Stimulated activated memory B cell treated with anti-CD40 and anti-IgM and Interleukin-4, amounts not matched to agents 10 μg/mL and 1 μg/mL and 100 μg/mL, for 72 hours (primary cell): ENCODE measurements at regions not wholly inside any gene's neighbourhood (a gene's known extent, or its start where the extent isn't known, plus 50 kb on each side); places are given as distances from the start of the nearest gene placed in this dataset.

Experiments
- ATAC-seq: fragments of 150-1000 bp; cut with Tn5 transposase; 2 replicates; pipeline ENCODE4 v1.10.0; 2021
- H3K27ac Mint-ChIP-seq: one replicate; pipeline ENCODE4 v1.8.0; 2022; ENCODE audit warnings: mild to moderate bottlenecking, mixed read lengths
- H3K27me3 Mint-ChIP-seq: one replicate; pipeline ENCODE4 v1.8.0; 2022; ENCODE audit warnings: mixed read lengths
- H3K36me3 Mint-ChIP-seq: one replicate; pipeline ENCODE4 v1.8.0; 2022; ENCODE audit warnings: mixed read lengths
- H3K4me1 Mint-ChIP-seq: one replicate; pipeline ENCODE4 v1.8.0; 2022; ENCODE audit warnings: mixed read lengths
- H3K4me3 Mint-ChIP-seq: one replicate; pipeline ENCODE4 v1.8.0; 2022; ENCODE audit warnings: mild to moderate bottlenecking, moderate library complexity, mixed read lengths
- H3K9me3 Mint-ChIP-seq: one replicate; pipeline ENCODE4 v1.8.0; 2022; ENCODE audit warnings: mixed read lengths

DNA sequence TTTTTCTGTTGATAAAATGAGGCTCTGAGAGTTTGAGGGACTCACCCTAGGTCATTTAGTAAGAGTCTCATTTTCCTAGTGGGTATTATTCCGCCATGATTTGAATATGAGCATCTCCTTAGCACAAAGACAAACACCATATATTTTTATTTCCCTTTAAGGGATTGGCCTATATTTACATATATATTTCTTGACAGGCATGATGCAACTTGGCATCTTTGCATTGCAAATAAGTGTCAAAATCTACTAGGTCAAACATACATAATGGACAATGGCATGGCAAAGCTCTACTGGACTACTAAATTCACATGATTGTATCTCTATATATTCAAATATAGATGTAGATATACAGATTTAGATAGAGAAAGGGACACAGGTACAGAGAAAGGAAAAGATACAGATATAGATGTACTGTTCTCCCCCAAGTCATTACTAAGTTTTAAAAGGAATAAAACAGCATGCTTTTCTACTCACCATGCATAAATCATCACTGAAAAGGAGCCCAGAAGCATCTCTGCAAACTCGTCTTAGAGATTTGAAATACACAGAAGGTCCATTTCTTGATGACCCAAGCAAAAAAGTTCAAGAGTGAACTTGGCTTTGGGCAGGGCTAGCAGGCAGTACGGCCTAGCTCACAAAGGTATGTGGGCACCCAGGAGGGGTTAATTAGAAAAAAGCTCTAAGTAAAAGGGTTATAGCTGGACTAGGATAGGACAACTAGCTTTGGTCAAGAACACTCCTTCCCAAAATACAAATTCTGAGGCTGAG, 495.8 kb downstream of the NTRK3 start:
- Mint-ChIP-seq H3K9me3 (peaks cover 12% of the 10 kb centered on the region), H3K27ac (no peak overlapping the region), H3K36me3 (no peaks in the 10 kb centered on the region), H3K27me3 (peaks cover 9% of the 10 kb centered on the region), H3K4me1 (peaks cover 24% of the 10 kb centered on the region), H3K4me3 (no peak overlapping the region)
- no peak for ATAC-seq

DNA sequence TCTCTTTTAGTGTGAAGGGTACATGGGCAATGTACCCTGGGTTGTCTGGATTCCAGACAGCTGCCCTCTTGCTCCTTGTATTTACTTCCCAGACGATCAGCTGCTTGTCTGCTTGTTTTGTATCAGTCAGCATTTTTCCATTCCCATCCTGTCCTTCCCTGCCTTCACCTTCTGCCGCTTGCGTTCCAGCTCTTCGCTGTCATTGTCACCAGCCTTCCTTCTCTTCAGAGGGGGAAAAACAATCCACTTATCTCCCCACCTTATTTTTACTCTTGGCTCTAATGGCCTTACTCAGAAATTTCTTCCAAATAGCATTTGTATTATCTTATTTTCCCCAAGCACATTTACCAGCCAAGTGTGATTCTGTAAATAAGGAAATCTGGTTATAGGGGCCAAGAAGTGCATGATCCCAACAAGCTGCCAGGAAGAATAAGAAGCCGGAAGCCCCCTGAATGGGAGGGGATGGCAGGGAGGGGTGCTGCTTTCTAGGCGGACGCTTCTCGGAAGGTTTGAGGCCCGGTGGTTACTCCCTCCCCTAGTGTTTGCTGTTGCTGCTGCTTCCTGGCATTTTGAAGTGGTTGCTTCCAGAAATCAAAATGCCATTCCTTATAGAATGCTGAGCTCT, 497.6 kb downstream of the NTRK3 start:
- ATAC-seq = no peak
- Mint-ChIP-seq H3K27me3 (peaks cover 7% of the 10 kb centered on the region), H3K4me1 (peaks cover 24% of the 10 kb centered on the region), H3K27ac (no peak overlapping the region), H3K9me3 (peaks cover 12% of the 10 kb centered on the region), H3K4me3 (no peak overlapping the region), H3K36me3 (no peaks in the 10 kb centered on the region)

GRCh38 chr15:87757084-87757483, 499.5 kb downstream of the NTRK3 start:
- Mint-ChIP-seq H3K36me3 (no peaks in the 10 kb centered on the region), H3K27me3 (peaks cover 7% of the 10 kb centered on the region), H3K4me1 (peaks cover 18% of the 10 kb centered on the region), H3K9me3 (peaks cover 6% of the 10 kb centered on the region), H3K27ac (no peak overlapping the region), H3K4me3 (no peak overlapping the region)
- ATAC-seq = no peak

DNA sequence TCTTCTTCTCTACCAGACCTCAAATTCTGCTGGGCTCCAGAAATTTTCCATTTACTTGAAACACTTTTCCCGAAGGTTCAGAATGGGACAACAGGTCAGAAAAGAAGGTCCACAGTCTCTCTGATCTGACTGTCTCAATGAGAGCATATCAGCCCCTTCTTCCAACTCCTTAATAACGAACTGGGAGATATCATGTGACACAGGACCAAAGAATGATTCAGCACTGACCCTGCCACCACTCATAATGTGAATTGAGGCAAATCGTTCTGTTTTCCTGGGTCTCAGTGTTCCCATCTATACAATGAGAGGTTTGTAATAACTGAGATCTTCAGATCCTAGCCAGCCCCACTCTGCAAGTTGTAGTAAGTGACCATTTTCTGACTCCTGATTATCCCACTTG, 500.5 kb downstream of the NTRK3 start:
- H3K9me3 Mint-ChIP-seq = peaks cover 6% of the 10 kb centered on the region
- no peak for ATAC-seq

DNA sequence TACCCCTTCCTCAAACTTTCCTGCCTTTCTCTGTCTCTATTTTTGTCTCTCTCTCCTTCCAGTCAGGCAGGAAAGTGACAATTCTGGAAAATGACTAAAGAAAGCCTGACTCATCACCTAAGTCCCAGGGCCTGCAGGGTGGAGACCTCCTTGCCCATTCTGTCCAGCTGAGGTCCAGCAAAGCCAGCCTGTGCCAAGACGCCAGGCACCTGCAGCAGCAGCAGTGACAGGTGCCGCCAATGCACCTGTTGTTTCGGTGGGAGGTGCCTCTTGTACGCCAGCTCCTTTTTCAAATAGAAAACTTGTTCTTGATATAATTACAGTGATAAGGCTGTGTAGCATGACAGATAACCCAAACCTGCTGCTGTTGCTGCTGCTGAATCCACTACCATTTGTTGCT, 501.3 kb downstream of the NTRK3 start:
- no peak overlapping the region for H3K27ac Mint-ChIP-seq

More for the DNA sequence above, 500.5 kb downstream of the NTRK3 start:
- Mint-ChIP-seq H3K36me3 (no peaks in the 10 kb centered on the region), H3K27ac (no peak overlapping the region), H3K4me1 (peaks cover 9% of the 10 kb centered on the region), H3K27me3 (peaks cover 7% of the 10 kb centered on the region), H3K4me3 (no peak overlapping the region)

GRCh38 chr15:87753539-87753938, 503.0 kb downstream of the NTRK3 start:
- Mint-ChIP-seq H3K9me3 (peaks cover 3% of the 10 kb centered on the region), H3K4me1 (peaks cover 8% of the 10 kb centered on the region), H3K27me3 (peaks cover 7% of the 10 kb centered on the region), H3K27ac (no peak overlapping the region), H3K4me3 (no peak overlapping the region), H3K36me3 (no peaks in the 10 kb centered on the region)
- ATAC-seq = no peak

More for the DNA sequence above, 501.3 kb downstream of the NTRK3 start:
- ATAC-seq = no peak
- H3K9me3 Mint-ChIP-seq = peaks cover 6% of the 10 kb centered on the region
- no peak overlapping the region for H3K4me3 Mint-ChIP-seq
- H3K27me3 Mint-ChIP-seq = peaks cover 7% of the 10 kb centered on the region
- H3K4me1 Mint-ChIP-seq = peaks cover 8% of the 10 kb centered on the region
- no peaks in the 10 kb centered on the region for H3K36me3 Mint-ChIP-seq

GRCh38 chr15:87752250-87752951, 504.1 kb downstream of the NTRK3 start:
- Mint-ChIP-seq H3K4me1 (peaks cover 8% of the 10 kb centered on the region), H3K27me3 (peaks cover 7% of the 10 kb centered on the region), H3K4me3 (no peak overlapping the region), H3K9me3 (peaks cover 2% of the 10 kb centered on the region), H3K36me3 (no peaks in the 10 kb centered on the region), H3K27ac (no peak overlapping the region)
- no peak for ATAC-seq

- H3K9me3 Mint-ChIP-seq = peaks cover 2% of the 10 kb centered on the region
- no peak overlapping the region for H3K4me3 Mint-ChIP-seq
- H3K27me3 Mint-ChIP-seq = no peaks in the 10 kb centered on the region
- peaks cover 8% of the 10 kb centered on the region for H3K4me1 Mint-ChIP-seq
- ATAC-seq = no peak
- no peaks in the 10 kb centered on the region for H3K36me3 Mint-ChIP-seq
- no peak overlapping the region for H3K27ac Mint-ChIP-seq
Observed at GRCh38 chr15:87748483-87748882, 508.1 kb downstream of the NTRK3 start.

DNA sequence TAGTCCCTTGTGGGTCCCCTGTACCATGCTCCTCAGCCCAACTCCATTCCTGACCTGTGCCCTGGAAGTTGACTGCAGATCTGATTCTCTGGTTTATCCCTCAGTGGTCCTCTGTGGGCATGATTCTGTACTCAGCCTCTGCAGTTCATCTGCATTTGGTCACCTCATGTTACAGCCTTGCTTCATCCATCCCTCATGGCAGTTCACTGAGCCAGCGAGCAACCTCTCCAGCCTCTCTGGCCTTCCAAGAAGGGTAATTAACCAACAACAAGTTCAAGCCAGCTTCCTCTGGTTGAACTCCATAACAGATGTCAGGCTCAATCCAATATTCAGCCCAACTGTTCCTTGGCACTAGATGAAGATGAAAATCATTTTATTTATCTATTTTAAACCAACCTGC, 509.5 kb downstream of the NTRK3 start:
- Mint-ChIP-seq H3K9me3 (peaks cover 2% of the 10 kb centered on the region), H3K27ac (no peak overlapping the region), H3K4me1 (peaks cover 2% of the 10 kb centered on the region), H3K27me3 (no peaks in the 10 kb centered on the region), H3K4me3 (no peak overlapping the region), H3K36me3 (no peaks in the 10 kb centered on the region)
- no peak for ATAC-seq

DNA sequence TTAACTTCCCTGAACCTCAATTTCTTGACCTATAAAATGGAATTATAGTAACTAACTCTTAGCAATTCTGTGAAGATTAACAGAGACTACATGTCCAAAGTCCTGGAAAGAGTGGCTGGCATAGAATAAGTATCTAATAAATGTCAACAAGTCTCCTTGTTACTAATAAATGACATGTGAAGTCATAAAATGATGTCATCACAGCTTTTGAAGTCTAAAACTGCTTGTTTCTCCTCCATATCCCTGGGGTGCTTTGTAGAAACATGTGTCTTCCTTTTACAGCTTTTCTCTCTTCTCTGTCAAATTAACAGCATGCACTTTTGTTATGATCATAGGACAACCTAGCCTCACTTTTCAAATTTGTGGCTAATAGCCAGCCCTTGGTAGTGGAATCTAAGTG, 510.2 kb downstream of the NTRK3 start:
- ATAC-seq = no peak
- Mint-ChIP-seq H3K4me3 (no peak overlapping the region), H3K27ac (no peak overlapping the region)

DNA sequence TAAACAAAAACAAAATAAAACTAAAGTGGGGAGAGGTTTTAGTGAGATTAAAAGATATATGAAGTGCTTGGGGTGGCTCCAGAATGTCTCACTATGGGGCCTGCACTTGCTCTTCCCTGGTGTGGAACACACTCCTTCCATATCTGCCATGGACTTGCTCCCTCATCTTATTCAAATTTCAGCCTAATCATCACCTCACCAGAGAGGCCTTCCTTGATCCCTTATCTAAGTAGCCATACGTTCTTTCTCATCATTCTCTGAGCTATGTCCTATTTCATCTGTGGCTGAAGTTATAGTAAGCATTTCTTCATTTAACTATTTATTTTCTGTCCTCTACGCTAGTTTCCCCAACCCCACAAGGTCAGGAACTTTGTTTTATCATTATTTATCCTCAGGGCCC, 511.7 kb downstream of the NTRK3 start:
- ATAC-seq = peak; percentile 34

More for the DNA sequence above, 510.2 kb downstream of the NTRK3 start:
- Mint-ChIP-seq H3K27me3 (no peaks in the 10 kb centered on the region), H3K36me3 (no peaks in the 10 kb centered on the region), H3K4me1 (no peaks in the 10 kb centered on the region), H3K9me3 (peaks cover 2% of the 10 kb centered on the region)

GRCh38 chr15:87743562-87743961, 513.0 kb downstream of the NTRK3 start:
- Mint-ChIP-seq H3K4me3 (no peak overlapping the region), H3K4me1 (no peaks in the 10 kb centered on the region), H3K27ac (no peak overlapping the region), H3K27me3 (no peaks in the 10 kb centered on the region), H3K9me3 (peaks cover 2% of the 10 kb centered on the region), H3K36me3 (no peaks in the 10 kb centered on the region)
- ATAC-seq = no peak

More for the DNA sequence above, 511.7 kb downstream of the NTRK3 start:
- Mint-ChIP-seq H3K27me3 (no peaks in the 10 kb centered on the region), H3K9me3 (peaks cover 2% of the 10 kb centered on the region), H3K36me3 (no peaks in the 10 kb centered on the region), H3K4me3 (no peak overlapping the region), H3K27ac (no peak overlapping the region), H3K4me1 (no peaks in the 10 kb centered on the region)

- H3K9me3 Mint-ChIP-seq = no peaks in the 10 kb centered on the region
- H3K36me3 Mint-ChIP-seq = no peaks in the 10 kb centered on the region
Observed at GRCh38 chr15:87741350-87741749, 515.2 kb downstream of the NTRK3 start.

GRCh38 chr15:87740655-87741344, 515.7 kb downstream of the NTRK3 start:
- no peaks in the 10 kb centered on the region for H3K4me1 Mint-ChIP-seq
- H3K36me3 Mint-ChIP-seq = no peaks in the 10 kb centered on the region
- no peak overlapping the region for H3K4me3 Mint-ChIP-seq
- no peak for ATAC-seq
- H3K9me3 Mint-ChIP-seq = no peaks in the 10 kb centered on the region
- H3K27me3 Mint-ChIP-seq = no peaks in the 10 kb centered on the region
- no peak overlapping the region for H3K27ac Mint-ChIP-seq

More at GRCh38 chr15:87741350-87741749, 515.2 kb downstream of the NTRK3 start:
- H3K4me1 Mint-ChIP-seq = no peaks in the 10 kb centered on the region
- H3K27me3 Mint-ChIP-seq = no peaks in the 10 kb centered on the region
- no peak for ATAC-seq
- no peak overlapping the region for H3K27ac Mint-ChIP-seq
- H3K4me3 Mint-ChIP-seq = no peak overlapping the region

DNA sequence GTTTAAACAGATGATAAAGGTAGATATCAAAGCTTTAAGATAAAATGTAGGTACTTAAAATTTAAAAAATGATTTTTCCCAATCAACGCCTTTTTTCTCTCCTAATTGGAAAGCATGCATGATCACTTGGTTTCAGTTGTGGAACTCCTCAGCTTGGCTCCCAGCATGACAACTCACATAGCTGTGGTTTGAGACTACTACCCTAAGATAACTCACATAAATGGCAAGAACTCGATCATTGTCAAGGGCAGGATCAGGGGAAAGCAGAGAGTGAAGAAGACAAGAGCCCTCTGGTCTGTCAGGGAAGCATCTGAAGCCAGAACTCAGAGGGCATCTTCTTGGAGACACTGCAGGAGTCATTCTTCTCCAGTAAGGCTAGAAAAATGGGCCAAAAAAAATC, 516.7 kb downstream of the NTRK3 start:
- Mint-ChIP-seq H3K27me3 (no peaks in the 10 kb centered on the region), H3K36me3 (no peaks in the 10 kb centered on the region), H3K4me1 (no peaks in the 10 kb centered on the region), H3K9me3 (no peaks in the 10 kb centered on the region), H3K27ac (no peak overlapping the region), H3K4me3 (no peak overlapping the region)
- ATAC-seq = no peak
